Calu3 (cell line): ENCODE measurements at regions not wholly inside any gene's neighbourhood (a gene's known extent, or its start where the extent isn't known, plus 50 kb on each side); places are given as distances from the start of the nearest gene placed in this dataset.

Source experiments
- BruUV-seq: library from RNA; stranded (reverse); fragments of 400-500 nt; replicated peaks from 2 replicates; lab custom pipeline; 2021; lab: Mats Ljungman, UMichigan
- CTCF ChIA-PET: fragments of 300-600 bp; sonication (Branson Sonifier 250); formaldehyde crosslinking; loops from one replicate; lab custom pipeline; 2022; ENCODE audit warnings: antibody characterized with exemption; lab: Charles Lee
- DNase-seq: peaks from one replicate; pipeline ENCODE4 v3.0.0; 2022
- H3K27ac Mint-ChIP-seq: one replicate; pipeline ENCODE4 v1.8.0; 2022; ENCODE audit warnings: mixed read lengths; ENCODE audit not compliant: unreplicated experiment
- H3K27me3 Mint-ChIP-seq: one replicate; pipeline ENCODE4 v1.8.0; 2022; ENCODE audit warnings: mixed read lengths; ENCODE audit not compliant: unreplicated experiment
- H3K36me3 Mint-ChIP-seq: one replicate; pipeline ENCODE4 v1.8.0; 2022; ENCODE audit warnings: mild to moderate bottlenecking, moderate library complexity, mixed read lengths; ENCODE audit not compliant: insufficient read depth, unreplicated experiment
- H3K4me1 Mint-ChIP-seq: one replicate; pipeline ENCODE4 v1.8.0; 2022; ENCODE audit warnings: mild to moderate bottlenecking, low read depth, mixed read lengths; ENCODE audit not compliant: unreplicated experiment
- H3K4me3 Mint-ChIP-seq: one replicate; pipeline ENCODE4 v1.8.0; 2022; ENCODE audit warnings: mild to moderate bottlenecking, low read depth, moderate library complexity, mixed read lengths; ENCODE audit not compliant: unreplicated experiment
- H3K9me3 Mint-ChIP-seq: one replicate; pipeline ENCODE4 v1.8.0; 2022; ENCODE audit warnings: low read depth, mixed read lengths; ENCODE audit not compliant: unreplicated experiment
- CTCF ChIP-seq: fragments of 200-600 bp; IDR thresholded peaks from one replicate; pipeline ENCODE4 v1.8.0; 2022; ENCODE audit warnings: antibody characterized with exemption; ENCODE audit not compliant: unreplicated experiment
- intact Hi-C: fragments of 100-400 bp; cut with micrococcal nuclease; formaldehyde crosslinking; loops from one replicate; pipeline ENCODE4 v1.10.0; 2022; ENCODE audit not compliant: unreplicated experiment

- CTCF ChIA-PET = interaction anchor here (0.5 to 0.7 kb wide), 2 partner anchors 264 to 539 kb away, joined by 3 to 4 read pairs; no protein-coding TSS in a partner anchor
- Mint-ChIP-seq H3K9me3 (peaks cover 7% of the 10 kb centered on the region), H3K4me1 (peaks cover 9% of the 10 kb centered on the region), H3K27ac (no peak overlapping the region), H3K27me3 (peaks cover 10% of the 10 kb centered on the region), H3K4me3 (no peak overlapping the region), H3K36me3 (no peaks in the 10 kb centered on the region)
- no peak for DNase-seq
- intact Hi-C loops = no loop called here
- no TSS peak for BruUV-seq
- no peak for TF ChIP-seq CTCF
Observed at GRCh38 chr6:25165800-25166199, 113.4 kb upstream of the CARMIL1 start.

GRCh38 chr6:25166955-25167748 is 112.0 kb upstream of the CARMIL1 start:
- TF ChIP-seq CTCF = no peak
- Mint-ChIP-seq H3K27me3 (no peaks in the 10 kb centered on the region), H3K4me3 (no peak overlapping the region), H3K27ac (no peak overlapping the region), H3K36me3 (no peaks in the 10 kb centered on the region), H3K9me3 (peaks cover 3% of the 10 kb centered on the region), H3K4me1 (peaks cover 22% of the 10 kb centered on the region)
- no peak for DNase-seq
- intact Hi-C loops = no loop called here
- CTCF ChIA-PET = interaction anchor here (0.6 kb wide), 1 partner anchor 9 kb away, joined by 3 read pairs; no protein-coding TSS in a partner anchor
- no TSS peak for BruUV-seq

GRCh38 chr6:25167961-25168360 is 111.2 kb upstream of the CARMIL1 start:
- TF ChIP-seq CTCF = no peak
- BruUV-seq = no TSS peak
- H3K27me3 Mint-ChIP-seq = no peaks in the 10 kb centered on the region
- CTCF ChIA-PET = no interaction called here
- H3K36me3 Mint-ChIP-seq = no peaks in the 10 kb centered on the region
- intact Hi-C loops = no loop called here
- H3K27ac Mint-ChIP-seq = no peak overlapping the region
- H3K4me3 Mint-ChIP-seq = no peak overlapping the region
- no peak for DNase-seq
- peaks cover 30% of the 10 kb centered on the region for H3K4me1 Mint-ChIP-seq
- H3K9me3 Mint-ChIP-seq = peaks cover 6% of the 10 kb centered on the region

DNA sequence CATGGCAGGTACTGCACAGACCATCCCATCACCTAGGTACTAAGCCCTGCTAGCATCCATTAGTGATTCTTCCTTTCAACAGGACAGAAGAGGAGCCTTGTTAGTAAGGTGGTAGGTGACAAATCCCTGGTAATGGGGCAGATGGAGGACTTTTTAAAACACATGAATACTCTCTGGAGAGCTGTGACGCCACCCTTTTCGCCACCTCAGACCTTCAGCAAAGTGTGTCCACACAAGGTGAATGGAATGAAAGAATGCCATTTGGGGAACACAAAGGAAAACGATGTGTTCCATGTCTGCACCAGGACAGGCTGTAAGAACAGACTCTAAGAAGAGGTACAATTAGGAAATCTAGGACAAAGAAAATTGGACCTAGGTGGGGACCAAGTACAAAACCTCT is 110.5 kb upstream of the CARMIL1 start:
- Mint-ChIP-seq H3K36me3 (peaks cover 3% of the 10 kb centered on the region), H3K27me3 (no peaks in the 10 kb centered on the region), H3K27ac (no peak overlapping the region), H3K4me3 (no peak overlapping the region), H3K9me3 (peaks cover 6% of the 10 kb centered on the region), H3K4me1 (peaks cover 37% of the 10 kb centered on the region)
- CTCF ChIA-PET = no interaction called here
- no peak for TF ChIP-seq CTCF
- BruUV-seq = no TSS peak
- DNase-seq = no peak
- intact Hi-C loops = no loop called here
